Suprapubic skin (tissue), 4 donors: ENCODE measurements at regions not wholly inside any gene's neighbourhood (a gene's known extent, or its start where the extent isn't known, plus 50 kb on each side); places are given as distances from the start of the nearest gene placed in this dataset.
"Not testable (repeated sequence)": the region's sequence is repeated elsewhere in the genome, so short reads cannot be mapped to it uniquely, and the experiment has no call there.

Experiments used
- DNase-seq, 2 donors: peaks; one replicate each; pipeline ENCODE4 v3.0.0-alpha.2; 2019; ENCODE audit warnings: low spot score in 2 of 2
- H3K27ac ChIP-seq: fragments of 200-600 bp; sonication (generic); one replicate; pipeline ENCODE4 v1.5.1; 2019
- H3K27me3 ChIP-seq: fragments of 200-600 bp; sonication (generic); one replicate; pipeline ENCODE4 v1.5.1; 2019
- H3K36me3 ChIP-seq: fragments of 200-600 bp; sonication (generic); one replicate; pipeline ENCODE4 v1.5.1; 2019
- H3K4me1 ChIP-seq: fragments of 200-600 bp; sonication (generic); one replicate; pipeline ENCODE4 v1.5.1; 2019
- H3K4me3 ChIP-seq: fragments of 200-600 bp; sonication (generic); one replicate; pipeline ENCODE4 v1.5.1; 2019; ENCODE audit warnings: mild to moderate bottlenecking
- H3K9me3 ChIP-seq: fragments of 200-600 bp; sonication (generic); one replicate; pipeline ENCODE4 v1.5.1; 2019
- CTCF ChIP-seq, 2 donors: fragments of 200-600 bp in 1 of 2; fragments of 450-650 bp in 1 of 2; sonication (generic) in 1 of 2; IDR thresholded peaks; one replicate each; pipeline ENCODE4 v1.5.1; 2016 to 2019; ENCODE audit warnings: antibody characterized with exemption in 2 of 2, mild to moderate bottlenecking in 1 of 2, moderate library complexity in 1 of 2
- EP300 ChIP-seq: sonication (generic); formaldehyde crosslinking; IDR thresholded peaks from one replicate; pipeline ENCODE4 v1.6.1; 2017; ENCODE audit warnings: antibody characterized with exemption
- POLR2A ChIP-seq, 2 donors: fragments of 450-650 bp; IDR thresholded peaks; one replicate each; pipeline ENCODE4 v1.6.1; 2017; ENCODE audit warnings: antibody characterized with exemption in 2 of 2, mild to moderate bottlenecking in 2 of 2, moderate library complexity in 2 of 2
- POLR2AphosphoS5 ChIP-seq, 3 donors: sonication (generic); formaldehyde crosslinking; IDR thresholded peaks; one replicate each; pipeline ENCODE4 v1.6.1; 2017; ENCODE audit warnings: antibody characterized with exemption in 3 of 3
- WGBS: methylation state at CpG from one replicate; pipeline ENCODE4 v1.1.5; 2018; 5-methylcytosine and 5-hydroxymethylcytosine counted together

GRCh38 chr7:49022448-49022847, 98.1 kb downstream of the CDC14C start:
- Histone ChIP-seq H3K27me3 (no peaks in the 10 kb centered on the region), H3K36me3 (no peaks in the 10 kb centered on the region), H3K27ac (no peak overlapping the region), H3K4me3 (no peak overlapping the region), H3K9me3 (no peaks in the 10 kb centered on the region), H3K4me1 (no peaks in the 10 kb centered on the region)
- no peak for TF ChIP-seq POLR2AphosphoS5 (IDR thresholded peaks at IDR 0.05)
- no peak for TF ChIP-seq EP300
- TF ChIP-seq POLR2A (IDR thresholded peaks at IDR 0.05): no peak
- no peak for TF ChIP-seq CTCF (IDR thresholded peaks at IDR 0.05)
- DNase-seq: no peak

- Histone ChIP-seq H3K27ac (no peak overlapping the region), H3K4me3 (no peak overlapping the region), H3K4me1 (no peaks in the 10 kb centered on the region), H3K36me3 (no peaks in the 10 kb centered on the region), H3K9me3 (no peaks in the 10 kb centered on the region), H3K27me3 (no peaks in the 10 kb centered on the region)
- no peak for DNase-seq
- WGBS: 72% methylated on average over 9 of the region's 9 CpGs
- no peak for TF ChIP-seq CTCF (IDR thresholded peaks at IDR 0.05)
- no peak for TF ChIP-seq EP300
- TF ChIP-seq POLR2AphosphoS5 (IDR thresholded peaks at IDR 0.05): no peak
- no peak for TF ChIP-seq POLR2A (IDR thresholded peaks at IDR 0.05)
These were observed 99.3 kb downstream of the CDC14C start for GRCh38 chr7:49023345-49024328.

- no peak for DNase-seq
- H3K27ac ChIP-seq: no peak overlapping the region
- H3K36me3 ChIP-seq: no peaks in the 10 kb centered on the region
- TF ChIP-seq CTCF (IDR thresholded peaks at IDR 0.05) (no peak), EP300 (no peak), POLR2A (IDR thresholded peaks at IDR 0.05) (no peak), POLR2AphosphoS5 (IDR thresholded peaks at IDR 0.05) (no peak)
- no peak overlapping the region for H3K4me3 ChIP-seq
- WGBS: 70% methylated on average over 2 of the region's 2 CpGs
- H3K27me3 ChIP-seq: no peaks in the 10 kb centered on the region
- H3K4me1 ChIP-seq: no peaks in the 10 kb centered on the region
- no peaks in the 10 kb centered on the region for H3K9me3 ChIP-seq
These were observed 105.9 kb downstream of the CDC14C start for GRCh38 chr7:49030221-49030620.

- not testable (repeated sequence) for H3K9me3 ChIP-seq, DNase-seq, H3K36me3 ChIP-seq, H3K4me1 ChIP-seq, H3K4me3 ChIP-seq, H3K27ac ChIP-seq, H3K27me3 ChIP-seq
- 83% methylated on average over 2 of the region's 2 CpGs for WGBS
These were observed 108.8 kb downstream of the CDC14C start for GRCh38 chr7:49033140-49033539.

GRCh38 chr7:49037346-49038210, 113.2 kb downstream of the CDC14C start:
- no peak overlapping the region for H3K4me3 ChIP-seq
- no peaks in the 10 kb centered on the region for H3K27me3 ChIP-seq
- no peak for TF ChIP-seq POLR2AphosphoS5 (IDR thresholded peaks at IDR 0.05)
- no peak for TF ChIP-seq EP300
- no peak for TF ChIP-seq POLR2A (IDR thresholded peaks at IDR 0.05)
- no peak for TF ChIP-seq CTCF (IDR thresholded peaks at IDR 0.05)
- no peak overlapping the region for H3K27ac ChIP-seq
- WGBS: 26% methylated on average over 2 of the region's 2 CpGs
- H3K9me3 ChIP-seq: no peaks in the 10 kb centered on the region
- DNase-seq: no peak
- H3K36me3 ChIP-seq: no peaks in the 10 kb centered on the region
- no peaks in the 10 kb centered on the region for H3K4me1 ChIP-seq
